WTC11 (cell line): ENCODE measurements at regions not wholly inside any gene's neighbourhood (a gene's known extent, or its start where the extent isn't known, plus 50 kb on each side); places are given as distances from the start of the nearest gene placed in this dataset.

Experiments
- CREM ChIP-seq: sonication (generic); formaldehyde crosslinking; IDR thresholded peaks from 2 replicates; pipeline ENCODE4 v1.8.1; 2022; ENCODE audit warnings: mild to moderate bottlenecking, missing genetic modification reagents, moderate library complexity
- ETV6 ChIP-seq: sonication (generic); formaldehyde crosslinking; IDR thresholded peaks from 2 replicates; pipeline ENCODE4 v1.8.1; 2022; ENCODE audit warnings: mild to moderate bottlenecking, missing genetic modification reagents
- FOXJ3 ChIP-seq: sonication (generic); formaldehyde crosslinking; IDR thresholded peaks from 2 replicates; pipeline ENCODE4 v1.9.0; 2021; ENCODE audit warnings: missing genetic modification reagents, mild to moderate bottlenecking, borderline replicate concordance
- IRF2 ChIP-seq: sonication (generic); formaldehyde crosslinking; IDR thresholded peaks from 2 replicates; pipeline ENCODE4 v1.8.0; 2022; ENCODE audit warnings: low read depth, missing genetic modification reagents, borderline replicate concordance
- NFYB ChIP-seq: sonication (generic); formaldehyde crosslinking; conservative IDR thresholded peaks from 2 replicates; pipeline ENCODE4 v1.8.0; 2022; ENCODE audit warnings: low read depth, missing genetic modification reagents
- NR1H2 ChIP-seq: sonication (generic); formaldehyde crosslinking; IDR thresholded peaks from 2 replicates; pipeline ENCODE4 v1.9.0; 2021; ENCODE audit warnings: mild to moderate bottlenecking, moderate library complexity, missing genetic modification reagents
- TCF7 ChIP-seq: sonication (generic); formaldehyde crosslinking; IDR thresholded peaks from 2 replicates; pipeline ENCODE4 v1.8.0; 2022; ENCODE audit warnings: mild to moderate bottlenecking, low read depth, missing genetic modification reagents, moderate library complexity
- ZBTB21 ChIP-seq: sonication (generic); formaldehyde crosslinking; IDR thresholded peaks from 2 replicates; pipeline ENCODE4 v1.8.1; 2023; ENCODE audit warnings: mild to moderate bottlenecking, missing genetic modification reagents, borderline replicate concordance
- TF ChIP-seq, protein P1 (sequence below): fragments of 200-600 bp; IDR thresholded peaks from 2 replicates; pipeline ENCODE4 v1.8.0; 2022; ENCODE audit warnings: antibody characterized with exemption
- TF ChIP-seq, protein P2 (sequence below): sonication (generic); formaldehyde crosslinking; IDR thresholded peaks from 2 replicates; pipeline ENCODE4 v1.8.1; 2022; ENCODE audit warnings: low read depth, missing genetic modification reagents, borderline replicate concordance
- TF ChIP-seq, protein P3 (sequence below): sonication (generic); formaldehyde crosslinking; IDR thresholded peaks from 2 replicates; pipeline ENCODE4 v1.8.1; 2023; ENCODE audit warnings: mild to moderate bottlenecking, moderate library complexity, missing genetic modification reagents
- TF ChIP-seq, protein P4 (sequence below): sonication (generic); formaldehyde crosslinking; IDR thresholded peaks from 2 replicates; pipeline ENCODE4 v1.8.0; 2022; ENCODE audit warnings: mild to moderate bottlenecking, missing genetic modification reagents
- TF ChIP-seq, protein P5 (sequence below): sonication (generic); formaldehyde crosslinking; IDR thresholded peaks from 2 replicates; pipeline ENCODE4 v1.8.1; 2022; ENCODE audit warnings: low read depth, mild to moderate bottlenecking, moderate library complexity, missing genetic modification reagents, borderline replicate concordance

DNA sequence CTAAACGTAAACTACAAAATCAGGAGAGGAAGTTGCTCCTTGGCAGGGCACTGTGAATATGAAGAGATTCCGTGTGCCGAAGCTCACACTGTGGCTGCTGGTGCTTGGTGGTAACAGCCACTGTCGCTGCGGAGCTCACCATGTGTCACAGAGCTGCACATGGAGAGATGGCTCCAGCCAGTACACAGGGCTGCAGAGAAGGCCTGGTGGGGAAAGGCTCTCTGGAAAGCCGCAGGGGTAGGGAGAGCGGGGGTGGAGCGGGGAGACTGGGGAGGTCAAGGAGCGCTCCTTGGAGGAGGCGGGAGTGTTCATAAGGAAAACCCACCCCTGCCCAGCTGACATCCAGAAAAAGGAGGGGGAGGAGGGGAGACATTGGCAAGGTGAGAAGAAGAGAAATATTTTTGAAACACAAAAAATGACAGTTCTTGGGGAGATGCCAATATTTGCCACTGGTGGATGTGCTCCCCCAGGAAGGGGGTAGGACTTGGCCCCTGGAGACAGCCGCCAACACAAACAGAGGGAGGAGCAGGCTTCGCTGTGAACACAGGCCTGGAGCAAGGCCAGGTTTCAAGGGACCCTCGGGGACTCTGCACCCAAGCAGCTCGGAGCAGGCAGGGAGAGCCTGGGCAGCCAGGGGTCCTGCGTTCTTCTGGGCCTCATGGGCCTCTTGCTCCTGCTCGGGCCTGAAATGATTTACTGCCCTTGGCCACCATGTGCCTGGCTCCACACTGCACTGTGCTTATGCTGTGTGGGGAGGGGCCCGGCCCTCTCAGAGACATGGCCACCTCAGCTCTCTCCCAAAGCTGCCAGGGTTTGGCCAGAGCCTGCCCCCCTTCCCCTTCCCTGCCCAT lies 102.6 kb upstream of the GLI2 start:
- TF ChIP-seq NFYB (CRISPR knock-in tag) (no peak), FOXJ3 (CRISPR knock-in tag) (no peak), CREM (CRISPR knock-in tag) (no peak), ETV6 (CRISPR knock-in tag) (no peak), IRF2 (CRISPR knock-in tag) (no peak), TCF7 (CRISPR knock-in tag) (no peak), NR1H2 (CRISPR knock-in tag) (no peak), ZBTB21 (CRISPR knock-in tag) (no peak)
- TF ChIP-seq, protein P1, sequence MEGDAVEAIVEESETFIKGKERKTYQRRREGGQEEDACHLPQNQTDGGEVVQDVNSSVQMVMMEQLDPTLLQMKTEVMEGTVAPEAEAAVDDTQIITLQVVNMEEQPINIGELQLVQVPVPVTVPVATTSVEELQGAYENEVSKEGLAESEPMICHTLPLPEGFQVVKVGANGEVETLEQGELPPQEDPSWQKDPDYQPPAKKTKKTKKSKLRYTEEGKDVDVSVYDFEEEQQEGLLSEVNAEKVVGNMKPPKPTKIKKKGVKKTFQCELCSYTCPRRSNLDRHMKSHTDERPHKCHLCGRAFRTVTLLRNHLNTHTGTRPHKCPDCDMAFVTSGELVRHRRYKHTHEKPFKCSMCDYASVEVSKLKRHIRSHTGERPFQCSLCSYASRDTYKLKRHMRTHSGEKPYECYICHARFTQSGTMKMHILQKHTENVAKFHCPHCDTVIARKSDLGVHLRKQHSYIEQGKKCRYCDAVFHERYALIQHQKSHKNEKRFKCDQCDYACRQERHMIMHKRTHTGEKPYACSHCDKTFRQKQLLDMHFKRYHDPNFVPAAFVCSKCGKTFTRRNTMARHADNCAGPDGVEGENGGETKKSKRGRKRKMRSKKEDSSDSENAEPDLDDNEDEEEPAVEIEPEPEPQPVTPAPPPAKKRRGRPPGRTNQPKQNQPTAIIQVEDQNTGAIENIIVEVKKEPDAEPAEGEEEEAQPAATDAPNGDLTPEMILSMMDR: no peak
- TF ChIP-seq, protein P2, sequence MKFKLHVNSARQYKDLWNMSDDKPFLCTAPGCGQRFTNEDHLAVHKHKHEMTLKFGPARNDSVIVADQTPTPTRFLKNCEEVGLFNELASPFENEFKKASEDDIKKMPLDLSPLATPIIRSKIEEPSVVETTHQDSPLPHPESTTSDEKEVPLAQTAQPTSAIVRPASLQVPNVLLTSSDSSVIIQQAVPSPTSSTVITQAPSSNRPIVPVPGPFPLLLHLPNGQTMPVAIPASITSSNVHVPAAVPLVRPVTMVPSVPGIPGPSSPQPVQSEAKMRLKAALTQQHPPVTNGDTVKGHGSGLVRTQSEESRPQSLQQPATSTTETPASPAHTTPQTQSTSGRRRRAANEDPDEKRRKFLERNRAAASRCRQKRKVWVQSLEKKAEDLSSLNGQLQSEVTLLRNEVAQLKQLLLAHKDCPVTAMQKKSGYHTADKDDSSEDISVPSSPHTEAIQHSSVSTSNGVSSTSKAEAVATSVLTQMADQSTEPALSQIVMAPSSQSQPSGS (CRISPR knock-in tag): no peak
- TF ChIP-seq, protein P3, sequence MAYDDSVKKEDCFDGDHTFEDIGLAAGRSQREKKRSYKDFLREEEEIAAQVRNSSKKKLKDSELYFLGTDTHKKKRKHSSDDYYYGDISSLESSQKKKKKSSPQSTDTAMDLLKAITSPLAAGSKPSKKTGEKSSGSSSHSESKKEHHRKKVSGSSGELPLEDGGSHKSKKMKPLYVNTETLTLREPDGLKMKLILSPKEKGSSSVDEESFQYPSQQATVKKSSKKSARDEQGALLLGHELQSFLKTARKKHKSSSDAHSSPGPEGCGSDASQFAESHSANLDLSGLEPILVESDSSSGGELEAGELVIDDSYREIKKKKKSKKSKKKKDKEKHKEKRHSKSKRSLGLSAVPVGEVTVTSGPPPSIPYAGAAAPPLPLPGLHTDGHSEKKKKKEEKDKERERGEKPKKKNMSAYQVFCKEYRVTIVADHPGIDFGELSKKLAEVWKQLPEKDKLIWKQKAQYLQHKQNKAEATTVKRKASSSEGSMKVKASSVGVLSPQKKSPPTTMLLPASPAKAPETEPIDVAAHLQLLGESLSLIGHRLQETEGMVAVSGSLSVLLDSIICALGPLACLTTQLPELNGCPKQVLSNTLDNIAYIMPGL (CRISPR knock-in tag): no peak
- TF ChIP-seq, protein P4, sequence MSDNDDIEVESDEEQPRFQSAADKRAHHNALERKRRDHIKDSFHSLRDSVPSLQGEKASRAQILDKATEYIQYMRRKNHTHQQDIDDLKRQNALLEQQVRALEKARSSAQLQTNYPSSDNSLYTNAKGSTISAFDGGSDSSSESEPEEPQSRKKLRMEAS (CRISPR knock-in tag): no peak
- TF ChIP-seq, protein P5, sequence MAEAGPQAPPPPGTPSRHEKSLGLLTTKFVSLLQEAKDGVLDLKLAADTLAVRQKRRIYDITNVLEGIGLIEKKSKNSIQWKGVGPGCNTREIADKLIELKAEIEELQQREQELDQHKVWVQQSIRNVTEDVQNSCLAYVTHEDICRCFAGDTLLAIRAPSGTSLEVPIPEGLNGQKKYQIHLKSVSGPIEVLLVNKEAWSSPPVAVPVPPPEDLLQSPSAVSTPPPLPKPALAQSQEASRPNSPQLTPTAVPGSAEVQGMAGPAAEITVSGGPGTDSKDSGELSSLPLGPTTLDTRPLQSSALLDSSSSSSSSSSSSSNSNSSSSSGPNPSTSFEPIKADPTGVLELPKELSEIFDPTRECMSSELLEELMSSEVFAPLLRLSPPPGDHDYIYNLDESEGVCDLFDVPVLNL: no peak
